ENCODE measurements at regions not wholly inside any gene's neighbourhood (a gene's known extent, or its start where the extent isn't known, plus 50 kb on each side); places are given as distances from the start of the nearest gene placed in this dataset.

GRCh38 chr18:54777118-54777791, 51.0 kb upstream of the RAB27B start:
- no peak overlapping the region for H3K4me3 ChIP-seq (ENCODE audit: low read depth in 1 of 2, low read length in 2 of 2)
- H3K36me3 ChIP-seq (ENCODE audit: control insufficient read depth in 1 of 2, insufficient read depth in 2 of 2, low read length in 2 of 2): no peaks in the 10 kb centered on the region
- H3K27ac ChIP-seq (ENCODE audit: low read depth, low read length): no peak overlapping the region
- no peaks in the 10 kb centered on the region for H3K27me3 ChIP-seq (ENCODE audit: control insufficient read depth in 1 of 2, insufficient read depth in 2 of 2, low read length in 2 of 2)
- H3K9ac ChIP-seq (ENCODE audit: low read depth in 1 of 2, low read length in 2 of 2): no peak overlapping the region
- no peaks in the 10 kb centered on the region for H3K9me3 ChIP-seq (ENCODE audit: control insufficient read depth in 1 of 2, low read length in 2 of 2)
- peaks cover 5 to 29% of the 10 kb centered on the region in 2 donors for H3K4me1 ChIP-seq (ENCODE audit: control insufficient read depth in 1 of 2, insufficient read depth in 2 of 2, low read length in 2 of 2)

DNA sequence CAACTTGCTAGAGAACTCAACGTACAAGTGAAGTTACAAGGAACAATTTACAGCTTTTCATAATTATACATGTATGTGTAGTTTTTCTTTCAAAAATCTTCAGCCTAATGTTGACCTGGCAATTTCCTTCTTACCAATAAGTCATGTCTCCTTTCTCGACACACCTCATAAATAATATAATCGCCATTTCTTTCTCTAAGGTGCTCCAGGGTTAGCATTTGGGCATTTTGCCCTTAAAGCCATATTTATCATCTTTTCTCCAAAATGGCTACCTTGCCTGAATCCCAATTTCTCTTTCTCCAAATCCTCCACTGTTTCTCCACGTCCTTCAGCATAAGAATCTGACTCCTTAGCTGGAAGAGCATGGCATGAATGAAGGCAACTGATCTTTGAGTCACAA, 50.3 kb upstream of the RAB27B start:
- H3K4me1 ChIP-seq (ENCODE audit: control insufficient read depth in 1 of 2, insufficient read depth in 2 of 2, low read length in 2 of 2): peaks cover 5 to 29% of the 10 kb centered on the region in 2 donors
- no peak overlapping the region for H3K27ac ChIP-seq (ENCODE audit: low read depth, low read length)
- H3K4me3 ChIP-seq (ENCODE audit: low read depth in 1 of 2, low read length in 2 of 2): no peak overlapping the region
- no peaks in the 10 kb centered on the region for H3K9me3 ChIP-seq (ENCODE audit: control insufficient read depth in 1 of 2, low read length in 2 of 2)
- H3K27me3 ChIP-seq (ENCODE audit: control insufficient read depth in 1 of 2, insufficient read depth in 2 of 2, low read length in 2 of 2): no peaks in the 10 kb centered on the region
- H3K9ac ChIP-seq (ENCODE audit: low read depth in 1 of 2, low read length in 2 of 2): no peak overlapping the region
- no peaks in the 10 kb centered on the region for H3K36me3 ChIP-seq (ENCODE audit: control insufficient read depth in 1 of 2, insufficient read depth in 2 of 2, low read length in 2 of 2)

All from duodenal mucosa (tissue), 2 donors.